Glomerular visceral epithelial cell (primary cell): ENCODE measurements at regions not wholly inside any gene's neighbourhood (a gene's known extent, or its start where the extent isn't known, plus 50 kb on each side); places are given as distances from the start of the nearest gene placed in this dataset.

Experiments used
- DNase-seq: peaks from one replicate; pipeline ENCODE4 v3.0.0-alpha.2; 2016; ENCODE audit errors: extremely low spot score

DNA sequence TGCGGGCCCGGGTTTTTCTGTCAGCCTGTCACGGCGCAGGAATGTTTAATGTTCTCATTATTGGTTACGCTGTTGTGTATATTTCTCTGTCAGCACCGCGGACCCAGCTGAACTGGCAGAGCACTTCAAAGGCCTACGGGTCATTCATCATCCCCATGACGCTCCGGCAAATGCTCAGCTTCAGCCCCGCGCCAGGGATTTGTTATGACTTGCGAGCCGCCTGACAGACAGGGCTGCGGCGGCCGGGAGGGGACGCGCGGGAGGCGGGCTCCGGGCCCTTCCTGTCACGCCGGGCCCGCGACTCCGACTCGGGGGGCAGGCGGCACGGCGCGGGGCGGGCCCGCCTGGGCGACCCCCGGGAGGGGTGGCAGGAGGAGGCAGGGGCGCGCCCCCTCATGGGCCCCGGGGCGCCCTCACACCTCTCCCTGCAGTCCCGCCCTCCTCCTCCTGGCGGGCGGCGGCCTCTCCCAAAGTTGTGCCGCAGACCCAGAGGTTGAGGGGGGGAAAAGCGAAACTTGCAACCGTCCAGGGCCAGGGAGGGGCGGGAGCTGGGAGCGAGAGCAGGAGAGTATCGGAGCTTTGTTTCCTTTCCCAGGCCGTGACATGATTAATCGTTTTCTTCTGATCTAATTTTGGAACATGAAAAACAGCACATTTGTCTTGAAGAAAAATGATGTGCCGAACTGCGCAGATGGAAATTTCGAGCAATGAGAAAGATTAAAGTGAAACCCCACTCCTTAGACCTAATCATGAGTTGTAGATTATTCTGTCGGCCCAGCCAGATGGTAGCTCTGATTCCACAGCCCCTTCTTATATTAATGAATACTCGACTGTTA, 59.3 kb upstream of the COMTD1 start:
- DNase-seq = peak; percentile 85

DNA sequence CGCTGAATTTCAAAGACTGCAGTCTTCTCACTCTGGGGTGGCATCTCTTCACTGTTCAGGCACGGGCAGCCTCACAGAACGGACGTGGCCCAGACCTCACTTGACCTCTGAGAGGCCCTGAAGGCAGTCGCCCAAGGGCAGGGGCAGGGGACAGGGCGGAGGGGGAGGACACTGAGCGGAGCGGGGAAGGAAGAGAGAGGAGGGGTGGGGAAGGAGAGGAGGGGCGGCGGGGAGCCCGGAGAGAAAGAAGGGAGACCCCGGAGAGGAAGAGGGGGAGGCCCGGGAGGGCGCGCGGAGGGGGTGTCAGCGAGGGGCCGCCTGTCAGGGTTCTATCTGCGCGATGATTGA, 58.7 kb upstream of the COMTD1 start:
- no peak for DNase-seq

DNA sequence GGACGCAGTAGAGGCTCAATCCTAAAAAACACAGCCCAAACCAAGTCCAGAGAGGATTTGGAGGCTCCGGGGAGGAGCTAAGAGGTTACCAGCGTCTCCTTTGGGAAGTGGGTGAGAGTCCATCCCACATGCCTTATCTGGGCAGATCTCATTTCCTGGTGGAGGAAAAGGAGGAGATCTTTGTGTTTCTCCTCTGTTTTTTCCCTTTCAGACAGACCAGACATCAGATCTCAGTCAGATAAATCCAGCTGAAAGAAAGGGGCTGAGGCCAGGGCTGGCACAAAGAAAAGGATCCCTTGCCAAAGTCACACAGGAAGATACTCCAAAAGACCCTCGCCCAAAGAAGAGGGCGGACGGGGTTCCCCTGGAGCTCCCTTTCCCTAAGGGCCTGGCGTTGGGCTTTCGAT, 58.3 kb upstream of the COMTD1 start:
- DNase-seq = no peak

DNA sequence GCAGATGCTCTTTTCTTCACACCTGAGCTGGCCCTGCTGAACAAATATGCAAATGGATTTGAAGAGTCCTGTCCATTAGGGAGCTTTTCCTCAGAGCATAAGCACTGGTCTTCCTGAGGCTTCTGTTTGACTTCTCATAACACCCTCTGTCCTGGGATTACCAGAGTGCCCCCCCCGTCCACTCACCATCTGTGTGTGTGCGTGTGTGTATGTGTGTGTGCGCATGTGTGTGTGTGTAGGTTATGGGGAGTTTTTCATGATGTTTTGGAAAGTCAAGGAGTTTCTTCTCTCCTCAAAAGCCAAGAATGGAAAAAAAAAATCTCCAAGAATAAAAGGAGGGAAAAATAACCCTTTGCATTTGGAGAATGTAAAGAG, 57.7 kb upstream of the COMTD1 start:
- DNase-seq = no peak

DNA sequence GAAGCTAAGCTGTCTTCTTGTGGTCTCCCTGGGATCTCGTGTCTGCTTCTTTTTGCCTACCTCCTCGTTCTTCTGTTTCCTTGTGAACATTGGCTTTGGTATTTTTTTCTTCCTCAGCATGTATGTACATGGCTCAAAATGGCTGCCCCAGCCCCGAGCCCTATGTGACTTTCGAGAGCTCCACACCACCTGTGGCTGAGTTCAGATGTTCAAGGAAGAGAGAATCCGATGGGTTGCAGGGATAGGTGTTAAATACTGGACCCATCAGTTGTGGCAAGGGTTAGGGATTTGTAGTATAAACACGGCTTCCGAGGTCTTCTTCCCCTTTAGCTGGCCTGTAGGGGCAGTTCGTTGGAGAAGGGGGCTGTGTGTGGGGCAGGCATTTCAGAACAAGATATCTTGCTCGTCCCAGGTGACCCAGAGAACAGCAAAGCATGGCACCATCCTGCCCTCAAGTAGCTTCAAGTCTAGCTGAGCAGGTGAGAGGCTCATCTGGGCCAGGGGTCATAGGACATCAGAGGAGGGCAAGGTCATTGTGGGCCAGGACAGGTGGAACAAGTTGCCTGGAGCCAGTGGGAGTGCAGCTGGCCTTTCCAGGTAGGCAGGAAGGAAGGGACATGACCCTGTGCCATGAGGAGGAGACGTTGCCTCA, 57.2 kb upstream of the COMTD1 start:
- DNase-seq = no peak

- DNase-seq = no peak
Measured at GRCh38 chr10:75291805-75292204, 56.0 kb upstream of the COMTD1 start.

- no peak for DNase-seq
Measured at GRCh38 chr10:75288140-75288711, 52.5 kb upstream of the COMTD1 start.

GRCh38 chr10:75287697-75288096, 51.9 kb upstream of the COMTD1 start:
- DNase-seq = no peak

- no peak for DNase-seq
Measured at GRCh38 chr10:75286901-75287300, 51.1 kb upstream of the COMTD1 start.
